ENCODE measurements at regions not wholly inside any gene's neighbourhood (a gene's known extent, or its start where the extent isn't known, plus 50 kb on each side); places are given as distances from the start of the nearest gene placed in this dataset.

GRCh38 chr19:27872370-27872769 is 1340.6 kb downstream of the UQCRFS1 start:
- Histone ChIP-seq H3K36me3 (ENCODE audit: control insufficient read depth, insufficient read depth, low read length) (no peaks in the 10 kb centered on the region), H3K4me3 (ENCODE audit: low read depth, low read length) (no peak overlapping the region), H3K27me3 (ENCODE audit: control insufficient read depth, insufficient read depth, low read length) (no peaks in the 10 kb centered on the region)
- no peak for TF ChIP-seq CTCF (IDR thresholded peaks at IDR 0.05; ENCODE audit: insufficient read depth, low read length, severe bottlenecking)
- no peak for FAIRE-seq
- no peak for DNase-seq (ENCODE audit: low read depth)

GRCh38 chr19:27870293-27870692 is 1342.7 kb downstream of the UQCRFS1 start:
- Histone ChIP-seq H3K27me3 (ENCODE audit: control insufficient read depth, insufficient read depth, low read length) (no peaks in the 10 kb centered on the region), H3K36me3 (ENCODE audit: control insufficient read depth, insufficient read depth, low read length) (no peaks in the 10 kb centered on the region), H3K4me3 (ENCODE audit: low read depth, low read length) (no peak overlapping the region)
- no peak for TF ChIP-seq CTCF (IDR thresholded peaks at IDR 0.05; ENCODE audit: insufficient read depth, low read length, severe bottlenecking)
- FAIRE-seq (no peak), DNase-seq (ENCODE audit: low read depth) (no peak)

GRCh38 chr19:27868007-27868406 is 1344.9 kb downstream of the UQCRFS1 start:
- H3K36me3 ChIP-seq (ENCODE audit: control insufficient read depth, insufficient read depth, low read length): no peaks in the 10 kb centered on the region
- H3K4me3 ChIP-seq (ENCODE audit: low read depth, low read length): no peak overlapping the region
- FAIRE-seq: no peak
- no peaks in the 10 kb centered on the region for H3K27me3 ChIP-seq (ENCODE audit: control insufficient read depth, insufficient read depth, low read length)
- no peak for TF ChIP-seq CTCF (IDR thresholded peaks at IDR 0.05; ENCODE audit: insufficient read depth, low read length, severe bottlenecking)
- no peak for DNase-seq (ENCODE audit: low read depth)

GRCh38 chr19:27865927-27866777 is 1346.8 kb downstream of the UQCRFS1 start:
- no peaks in the 10 kb centered on the region for H3K27me3 ChIP-seq (ENCODE audit: control insufficient read depth, insufficient read depth, low read length)
- DNase-seq (ENCODE audit: low read depth) (no peak), FAIRE-seq (no peak)
- TF ChIP-seq CTCF (IDR thresholded peaks at IDR 0.05; ENCODE audit: insufficient read depth, low read length, severe bottlenecking): no peak
- H3K36me3 ChIP-seq (ENCODE audit: control insufficient read depth, insufficient read depth, low read length): no peaks in the 10 kb centered on the region
- no peak overlapping the region for H3K4me3 ChIP-seq (ENCODE audit: low read depth, low read length)

GRCh38 chr19:27861411-27861975 is 1351.5 kb downstream of the UQCRFS1 start:
- TF ChIP-seq CTCF (IDR thresholded peaks at IDR 0.05; ENCODE audit: insufficient read depth, low read length, severe bottlenecking): no peak
- H3K4me3 ChIP-seq (ENCODE audit: low read depth, low read length): no peak overlapping the region
- no peaks in the 10 kb centered on the region for H3K36me3 ChIP-seq (ENCODE audit: control insufficient read depth, insufficient read depth, low read length)
- FAIRE-seq (no peak), DNase-seq (ENCODE audit: low read depth) (no peak)
- no peaks in the 10 kb centered on the region for H3K27me3 ChIP-seq (ENCODE audit: control insufficient read depth, insufficient read depth, low read length)

Measured in bronchial epithelial cell (primary cell).